ENCODE measurements at regions not wholly inside any gene's neighbourhood (a gene's known extent, or its start where the extent isn't known, plus 50 kb on each side); places are given as distances from the start of the nearest gene placed in this dataset.

DNA sequence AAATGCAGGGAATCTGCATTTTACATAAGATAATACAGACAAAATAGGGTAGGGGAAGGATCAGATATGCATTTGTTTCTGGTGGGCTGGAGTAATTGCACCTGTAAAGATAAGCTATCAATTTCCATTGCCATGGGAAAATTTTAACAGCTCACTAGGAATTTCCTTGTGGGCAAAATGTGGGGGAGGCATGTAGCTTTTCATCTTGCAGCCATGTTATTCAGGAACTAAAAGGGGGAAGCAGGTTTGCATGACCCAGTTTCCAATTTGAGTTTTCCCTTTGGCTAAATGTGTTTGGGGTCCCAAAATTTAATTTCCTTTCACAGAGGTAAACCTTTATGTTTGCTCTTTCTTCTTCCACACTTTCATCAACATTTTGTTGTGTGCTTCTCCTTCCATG is 624.4 kb downstream of the NYAP2 start:
- no peak for DNase-seq (ENCODE audit: extremely low read depth in 1 of 2, low read depth in 1 of 2)

GRCh38 chr2:226023383-226023782 is 623.9 kb downstream of the NYAP2 start:
- no peak for DNase-seq (ENCODE audit: extremely low read depth in 1 of 2, low read depth in 1 of 2)

GRCh38 chr2:226020956-226021355 is 621.4 kb downstream of the NYAP2 start:
- DNase-seq (ENCODE audit: extremely low read depth in 1 of 2, low read depth in 1 of 2) = no peak

- DNase-seq (ENCODE audit: extremely low read depth in 1 of 2, low read depth in 1 of 2) = no peak
Observed at GRCh38 chr2:226020176-226020575, 620.7 kb downstream of the NYAP2 start.

DNA sequence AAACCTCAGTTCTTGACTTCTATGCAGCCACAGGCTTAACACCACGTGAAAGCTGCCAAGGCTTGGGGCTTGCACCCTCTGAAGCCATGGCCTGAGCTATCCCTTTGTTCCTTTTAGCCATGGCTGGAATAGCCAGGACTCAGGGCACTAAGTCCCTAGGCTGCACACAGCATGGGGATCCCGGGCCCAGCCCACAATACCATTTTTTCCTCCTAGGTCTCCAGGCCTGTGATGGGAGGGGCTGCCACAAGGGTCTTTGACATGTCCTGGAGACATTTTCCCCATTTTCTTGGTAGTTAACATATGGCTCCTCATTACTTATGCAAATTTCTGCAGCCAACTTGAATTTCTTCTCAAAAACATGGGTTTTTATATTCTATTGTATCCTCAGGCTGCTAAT is 619.1 kb downstream of the NYAP2 start:
- no peak for DNase-seq (ENCODE audit: extremely low read depth in 1 of 2, low read depth in 1 of 2)

- DNase-seq (ENCODE audit: extremely low read depth in 1 of 2, low read depth in 1 of 2) = no peak
Observed at GRCh38 chr2:226017537-226017936, 618.0 kb downstream of the NYAP2 start.

DNA sequence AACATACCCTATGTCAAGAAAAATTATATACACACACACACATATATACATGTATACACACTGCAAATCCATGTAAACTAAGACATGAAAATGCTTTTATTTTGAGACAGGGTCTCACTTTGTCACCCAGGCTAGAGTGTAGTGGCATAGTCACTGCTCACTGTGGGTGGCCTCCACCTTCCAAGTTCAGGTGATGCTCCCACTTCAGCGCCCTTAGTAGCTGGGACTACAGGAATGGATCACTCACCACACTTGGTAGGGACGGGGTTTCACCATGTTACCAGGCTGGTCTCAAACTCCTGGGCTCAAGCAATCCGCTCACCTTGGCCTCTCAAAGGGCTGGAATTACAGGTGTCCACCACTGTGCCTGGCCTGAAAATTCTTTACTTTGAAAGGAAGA is 617.6 kb downstream of the NYAP2 start:
- no peak for DNase-seq (ENCODE audit: extremely low read depth in 1 of 2, low read depth in 1 of 2)

DNA sequence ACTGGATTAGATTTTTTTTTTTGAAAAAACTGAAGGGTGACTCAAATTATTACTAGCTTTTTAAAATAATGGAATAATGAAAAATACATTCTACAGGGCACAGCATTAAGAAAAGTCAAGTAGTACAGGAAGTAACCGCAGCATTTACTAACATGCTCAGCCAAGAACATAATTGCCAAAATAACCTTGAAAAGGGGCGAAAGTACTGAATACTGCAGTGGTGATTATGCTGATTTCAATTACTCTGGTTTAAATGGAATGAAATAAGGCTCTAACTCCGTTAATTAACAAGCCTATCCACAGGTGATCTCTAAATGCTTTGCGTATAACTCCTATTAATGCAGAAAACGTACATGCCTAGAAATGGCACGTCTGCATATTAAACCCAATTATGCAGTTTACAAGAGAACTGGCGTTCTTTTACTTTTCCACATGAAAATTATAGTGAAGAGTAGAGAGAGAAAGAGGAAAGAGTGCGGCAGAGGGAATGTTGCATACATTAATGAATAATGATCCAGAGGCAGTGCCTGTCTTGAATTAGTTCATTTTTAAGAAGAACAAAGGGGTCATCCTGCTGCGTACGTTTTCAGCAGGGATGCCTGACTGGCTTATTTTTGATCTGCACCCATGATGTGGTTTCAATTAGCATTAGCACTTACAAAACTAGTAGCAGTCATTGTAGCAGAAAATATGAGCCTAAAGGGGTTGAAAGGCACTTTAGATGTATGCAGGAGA is 612.4 kb downstream of the NYAP2 start:
- DNase-seq (ENCODE audit: extremely low read depth in 1 of 2, low read depth in 1 of 2) = no peak

- no peak for DNase-seq (ENCODE audit: extremely low read depth in 1 of 2, low read depth in 1 of 2)
Observed at GRCh38 chr2:226002438-226002837, 602.9 kb downstream of the NYAP2 start.

GRCh38 chr2:226001716-226002115 is 602.2 kb downstream of the NYAP2 start:
- DNase-seq (ENCODE audit: extremely low read depth in 1 of 2, low read depth in 1 of 2) = no peak

GRCh38 chr2:225999692-226000091 is 600.2 kb downstream of the NYAP2 start:
- no peak for DNase-seq (ENCODE audit: extremely low read depth in 1 of 2, low read depth in 1 of 2)

DNA sequence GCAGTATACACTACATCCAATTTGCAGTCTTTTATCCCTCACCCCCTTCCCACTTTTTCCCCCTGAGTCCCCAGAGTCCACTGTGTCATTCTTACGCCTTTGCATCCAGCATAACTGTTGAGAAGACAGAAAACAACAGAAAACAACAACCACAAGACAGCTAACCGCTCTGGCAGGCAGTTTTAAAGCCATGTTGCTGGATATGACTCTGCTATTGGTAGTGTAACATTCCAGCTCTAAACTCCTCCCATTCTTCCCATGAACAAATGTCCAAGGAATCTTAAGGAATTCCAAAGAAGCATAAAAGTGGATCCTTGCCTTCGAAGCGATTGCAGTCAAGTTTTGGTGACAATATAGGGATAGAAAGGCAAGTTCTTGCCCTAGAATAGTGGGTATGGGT is 599.1 kb downstream of the NYAP2 start:
- DNase-seq (ENCODE audit: extremely low read depth in 1 of 2, low read depth in 1 of 2) = no peak

GRCh38 chr2:225998116-225998515 is 598.6 kb downstream of the NYAP2 start:
- DNase-seq (ENCODE audit: extremely low read depth in 1 of 2, low read depth in 1 of 2) = no peak

DNA sequence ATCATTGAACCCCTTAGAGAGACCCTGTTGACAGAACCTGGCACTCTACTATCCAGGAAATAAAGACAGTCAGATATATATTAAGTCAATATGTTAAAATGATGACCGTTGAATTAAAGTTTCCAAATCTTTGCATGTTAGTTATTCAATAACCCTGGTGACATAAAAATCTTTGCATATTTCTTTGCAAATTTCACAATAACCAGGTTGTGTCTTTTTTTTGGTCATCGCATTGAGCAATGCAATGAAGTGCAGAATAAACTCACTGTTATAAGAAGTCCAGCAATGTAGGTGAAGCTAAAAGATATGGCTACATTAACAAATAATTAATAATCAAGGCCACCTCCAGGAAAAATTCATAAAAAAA is 596.9 kb downstream of the NYAP2 start:
- no peak for DNase-seq (ENCODE audit: extremely low read depth in 1 of 2, low read depth in 1 of 2)

- DNase-seq (ENCODE audit: extremely low read depth in 1 of 2, low read depth in 1 of 2) = no peak
Observed at GRCh38 chr2:225995796-225996461, 596.4 kb downstream of the NYAP2 start.

DNA sequence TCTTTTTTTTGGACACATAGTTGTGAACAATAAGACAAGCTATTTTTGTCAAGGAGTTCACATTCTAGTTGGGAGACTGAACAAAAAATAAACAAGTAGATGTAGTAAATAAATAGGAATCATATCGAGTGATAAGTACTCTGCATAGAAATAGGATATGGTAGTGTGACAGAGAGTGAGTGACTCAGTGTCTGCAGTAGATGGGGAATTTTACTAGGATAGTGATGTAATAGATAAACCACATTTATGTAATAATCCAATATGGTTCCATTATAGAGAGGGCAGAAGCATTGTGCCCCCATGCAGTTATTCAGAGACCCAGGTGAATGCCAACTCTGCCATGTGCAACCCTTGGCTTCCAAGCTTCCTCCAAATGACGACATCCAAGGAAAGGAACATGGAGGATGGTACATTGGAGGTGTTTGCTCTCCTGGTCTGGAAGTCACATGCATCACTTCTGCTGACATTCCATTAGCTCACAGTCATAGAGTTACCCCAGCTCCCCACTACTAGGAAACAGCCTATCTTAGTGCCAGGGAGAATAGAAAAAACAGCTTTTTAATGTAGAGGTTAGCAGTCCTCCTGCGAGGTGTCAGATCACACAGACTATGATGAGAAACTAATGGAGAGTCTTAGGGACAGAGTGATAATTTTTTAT is 595.4 kb downstream of the NYAP2 start:
- no peak for DNase-seq (ENCODE audit: extremely low read depth in 1 of 2, low read depth in 1 of 2)

DNA sequence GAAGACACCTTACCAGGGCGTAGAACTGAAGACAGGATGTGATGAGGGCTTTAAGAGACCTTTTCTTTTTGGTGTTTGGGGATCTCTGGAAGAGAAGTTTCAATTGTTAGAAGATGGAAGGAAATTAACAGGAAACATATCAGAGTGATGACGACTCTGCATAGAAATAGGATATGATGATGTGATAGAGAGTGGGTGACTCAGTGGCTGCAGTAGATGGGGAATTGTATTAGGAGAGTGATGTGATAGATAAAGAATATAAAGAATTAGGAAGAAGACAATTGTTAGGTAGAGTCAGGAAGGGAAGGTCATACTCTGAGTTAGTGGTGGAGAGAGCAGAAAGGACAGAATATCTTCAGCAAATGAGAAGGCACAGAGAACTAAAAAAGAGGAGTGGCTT is 593.9 kb downstream of the NYAP2 start:
- no peak for DNase-seq (ENCODE audit: extremely low read depth in 1 of 2, low read depth in 1 of 2)

DNA sequence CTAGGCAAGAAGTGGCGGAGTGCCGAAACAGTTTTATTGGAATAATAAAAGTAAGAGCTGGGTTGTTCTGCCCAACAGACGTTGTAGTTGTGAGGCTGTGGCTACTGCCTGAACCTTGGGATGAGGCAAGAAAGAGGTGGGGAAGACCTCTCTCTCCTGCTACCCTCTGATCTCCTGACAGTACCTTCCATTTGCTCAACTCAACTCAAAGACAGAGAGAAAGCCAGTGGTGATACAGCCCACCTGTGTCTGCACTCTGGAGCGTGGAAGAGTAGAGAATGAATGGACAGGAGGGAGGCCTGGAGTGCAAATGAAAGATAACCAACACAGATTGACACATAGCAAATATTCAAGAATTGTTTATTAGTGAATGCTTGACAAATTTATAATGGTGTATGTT is 590.3 kb downstream of the NYAP2 start:
- DNase-seq (ENCODE audit: extremely low read depth in 1 of 2, low read depth in 1 of 2) = no peak

DNA sequence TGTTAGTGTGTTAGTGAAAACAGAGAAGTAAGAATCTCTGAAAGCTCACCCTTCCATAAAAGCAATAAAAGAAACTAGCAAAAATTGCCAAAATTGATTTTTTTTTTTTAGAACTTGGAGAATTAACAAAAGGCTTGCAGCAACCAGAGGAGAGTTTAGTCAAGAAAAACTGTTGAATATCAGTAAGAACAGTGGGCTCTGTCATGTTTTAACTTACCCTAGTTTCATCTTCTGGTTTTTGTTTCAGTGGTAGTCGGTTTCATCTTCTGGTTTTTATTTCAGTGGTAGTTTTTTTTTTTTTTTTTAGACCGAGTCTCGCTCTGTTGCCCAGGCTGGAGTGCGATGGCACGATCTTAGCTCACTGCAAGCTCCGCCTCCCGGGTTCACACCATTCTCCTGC is 580.9 kb downstream of the NYAP2 start:
- DNase-seq (ENCODE audit: extremely low read depth in 1 of 2, low read depth in 1 of 2) = no peak

DNA sequence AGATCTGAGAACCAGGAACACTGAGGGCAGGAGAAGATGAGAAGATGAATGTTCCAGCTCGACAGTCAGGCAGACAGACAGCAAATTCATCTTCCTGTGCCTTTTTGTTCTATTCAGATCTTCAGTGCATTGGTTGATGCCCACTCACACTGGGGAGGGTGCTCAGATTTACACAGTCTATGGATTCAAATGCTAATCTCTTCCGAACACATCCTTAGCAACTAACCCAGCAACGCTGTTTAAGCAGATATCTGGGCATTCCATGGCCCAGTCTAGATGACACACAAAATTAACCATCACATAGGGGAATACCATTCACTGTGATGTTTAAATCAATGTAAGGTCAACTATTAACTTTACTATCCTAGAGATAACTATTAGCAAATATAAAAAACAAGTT is 571.9 kb downstream of the NYAP2 start:
- no peak for DNase-seq (ENCODE audit: extremely low read depth in 1 of 2, low read depth in 1 of 2)

DNA sequence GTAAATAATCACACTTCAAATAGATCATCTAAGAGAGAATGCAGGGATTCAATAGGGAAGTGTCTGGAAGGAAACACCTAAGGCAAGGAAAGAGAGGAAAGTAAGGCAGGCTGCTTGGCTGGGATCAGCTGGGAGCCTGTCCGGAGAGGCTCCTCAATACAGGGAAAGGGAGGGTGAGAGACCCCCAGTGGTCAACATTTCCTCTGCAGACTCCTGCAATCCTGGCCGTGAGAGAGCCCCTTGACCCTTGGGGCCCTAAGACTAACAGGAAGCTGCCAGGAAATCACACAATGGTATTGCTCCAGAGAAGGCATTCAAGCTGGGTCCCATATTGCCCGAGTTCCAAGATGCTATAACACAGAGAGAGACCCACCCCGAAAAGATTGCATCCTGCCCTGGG is 549.4 kb downstream of the NYAP2 start:
- DNase-seq (ENCODE audit: extremely low read depth in 1 of 2, low read depth in 1 of 2) = no peak

DNA sequence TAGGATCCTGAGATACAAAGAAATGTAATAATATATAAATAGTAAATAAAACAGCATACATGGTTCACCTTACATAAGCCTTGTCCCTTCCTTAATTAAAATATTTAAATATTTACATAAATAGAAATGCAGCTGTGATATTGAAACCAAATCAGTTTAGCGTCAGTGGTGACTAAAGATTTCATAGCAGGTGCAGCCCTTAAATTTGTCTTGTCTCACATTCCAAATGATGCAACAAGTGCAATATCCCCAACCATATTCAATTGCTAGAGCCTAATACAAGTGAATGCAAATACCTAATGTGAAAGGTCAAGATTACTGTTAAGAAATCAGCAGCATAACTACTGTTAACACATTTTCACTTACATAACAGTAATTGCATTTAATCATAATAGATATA is 539.5 kb downstream of the NYAP2 start:
- no peak for DNase-seq (ENCODE audit: extremely low read depth in 1 of 2, low read depth in 1 of 2)
